ENCODE measurements at regions not wholly inside any gene's neighbourhood (a gene's known extent, or its start where the extent isn't known, plus 50 kb on each side); places are given as distances from the start of the nearest gene placed in this dataset.

GRCh38 chr5:68352166-68352565 lies 136.6 kb downstream of the PIK3R1 start:
- intact Hi-C loops (cut with micrococcal nuclease) = no loop called here
- peaks cover 11% of the 10 kb centered on the region for H3K4me1 ChIP-seq (ENCODE audit: control insufficient read depth, insufficient read depth, low read length)

GRCh38 chr5:68353605-68354004 lies 138.0 kb downstream of the PIK3R1 start:
- no peak for TF ChIP-seq CTCF (IDR thresholded peaks at IDR 0.05)
- Mint-ChIP-seq H3K4me1 (peaks cover 14% of the 10 kb centered on the region in 2 donors), H3K4me3 (no peak overlapping the region), H3K36me3 (no peaks in the 10 kb centered on the region), H3K27ac (no peak overlapping the region), H3K9me3 (no peaks in the 10 kb centered on the region), H3K27me3 (ENCODE audit: low read depth in 2 of 2) (no peaks in the 10 kb centered on the region)
- no peak for ATAC-seq
- Histone ChIP-seq H3K4me3 (ENCODE audit: low read length) (no peak overlapping the region), H3K36me3 (ENCODE audit: control insufficient read depth, insufficient read depth, low read length) (no peaks in the 10 kb centered on the region), H3K4me1 (ENCODE audit: control insufficient read depth, insufficient read depth, low read length) (peaks cover 11% of the 10 kb centered on the region), H3K27me3 (ENCODE audit: control insufficient read depth, insufficient read depth, low read length) (no peaks in the 10 kb centered on the region), H3K27ac (ENCODE audit: low read length) (no peak overlapping the region), H3K9me3 (ENCODE audit: control insufficient read depth, insufficient read depth, low read length) (no peaks in the 10 kb centered on the region)
- 95% methylated on average over 4 of the region's 5 CpGs for WGBS (ENCODE audit: insufficient coverage)
- intact Hi-C loops (cut with micrococcal nuclease) = no loop called here
- no peak for DNase-seq

More at GRCh38 chr5:68352166-68352565, 136.6 kb downstream of the PIK3R1 start:
- no peaks in the 10 kb centered on the region for H3K36me3 ChIP-seq (ENCODE audit: control insufficient read depth, insufficient read depth, low read length)
- Mint-ChIP-seq H3K27me3 (ENCODE audit: low read depth in 2 of 2) (no peaks in the 10 kb centered on the region), H3K27ac (no peak overlapping the region), H3K36me3 (no peaks in the 10 kb centered on the region), H3K4me3 (no peak overlapping the region), H3K4me1 (peaks cover 20% of the 10 kb centered on the region in 2 donors), H3K9me3 (no peaks in the 10 kb centered on the region)
- no peaks in the 10 kb centered on the region for H3K9me3 ChIP-seq (ENCODE audit: control insufficient read depth, insufficient read depth, low read length)
- TF ChIP-seq CTCF (IDR thresholded peaks at IDR 0.05) = no peak
- WGBS (ENCODE audit: insufficient coverage) = no CpG with 5 or more reads among the region's 3 CpGs
- DNase-seq (no peak), ATAC-seq (no peak)
- no peak overlapping the region for H3K27ac ChIP-seq (ENCODE audit: low read length)
- no peaks in the 10 kb centered on the region for H3K27me3 ChIP-seq (ENCODE audit: control insufficient read depth, insufficient read depth, low read length)
- no peak overlapping the region for H3K4me3 ChIP-seq (ENCODE audit: low read length)

- Mint-ChIP-seq H3K9me3 (no peaks in the 10 kb centered on the region), H3K36me3 (no peaks in the 10 kb centered on the region), H3K27ac (peak overlapping the region in 1 of 2 donors; percentile 64), H3K4me3 (no peak overlapping the region), H3K4me1 (peaks cover 14% of the 10 kb centered on the region in 2 donors), H3K27me3 (ENCODE audit: low read depth in 2 of 2) (no peaks in the 10 kb centered on the region)
- no peaks in the 10 kb centered on the region for H3K9me3 ChIP-seq (ENCODE audit: control insufficient read depth, insufficient read depth, low read length)
- intact Hi-C loops (cut with micrococcal nuclease) = no loop called here
- ATAC-seq (peak; percentile 27 to 94 (median 78)), DNase-seq (peak in 1 of 2 donors; percentile 27)
- 74% methylated on average over 5 of the region's 5 CpGs for WGBS (ENCODE audit: insufficient coverage)
- no peaks in the 10 kb centered on the region for H3K36me3 ChIP-seq (ENCODE audit: control insufficient read depth, insufficient read depth, low read length)
- peaks cover 11% of the 10 kb centered on the region for H3K4me1 ChIP-seq (ENCODE audit: control insufficient read depth, insufficient read depth, low read length)
- no peak overlapping the region for H3K27ac ChIP-seq (ENCODE audit: low read length)
- H3K4me3 ChIP-seq (ENCODE audit: low read length) = no peak overlapping the region
- H3K27me3 ChIP-seq (ENCODE audit: control insufficient read depth, insufficient read depth, low read length) = no peaks in the 10 kb centered on the region
- TF ChIP-seq CTCF (IDR thresholded peaks at IDR 0.05) = no peak
Observed at GRCh38 chr5:68354315-68354714, 138.8 kb downstream of the PIK3R1 start.

GRCh38 chr5:68356216-68356615 lies 140.7 kb downstream of the PIK3R1 start:
- Mint-ChIP-seq H3K4me1 (peaks cover 14 to 19% of the 10 kb centered on the region in 2 donors), H3K4me3 (no peak overlapping the region), H3K27ac (no peak overlapping the region), H3K27me3 (ENCODE audit: low read depth in 2 of 2) (peaks cover 0 to 3% of the 10 kb centered on the region in 2 donors), H3K36me3 (no peaks in the 10 kb centered on the region), H3K9me3 (no peaks in the 10 kb centered on the region)
- TF ChIP-seq CTCF (IDR thresholded peaks at IDR 0.05) = no peak
- Histone ChIP-seq H3K9me3 (ENCODE audit: control insufficient read depth, insufficient read depth, low read length) (no peaks in the 10 kb centered on the region), H3K27me3 (ENCODE audit: control insufficient read depth, insufficient read depth, low read length) (no peaks in the 10 kb centered on the region), H3K36me3 (ENCODE audit: control insufficient read depth, insufficient read depth, low read length) (no peaks in the 10 kb centered on the region), H3K27ac (ENCODE audit: low read length) (no peak overlapping the region), H3K4me1 (ENCODE audit: control insufficient read depth, insufficient read depth, low read length) (peaks cover 11% of the 10 kb centered on the region), H3K4me3 (ENCODE audit: low read length) (no peak overlapping the region)
- 97% methylated on average over 6 of the region's 6 CpGs for WGBS (ENCODE audit: insufficient coverage)
- intact Hi-C loops (cut with micrococcal nuclease) = no loop called here
- ATAC-seq (no peak), DNase-seq (no peak)
